ENCODE measurements at regions not wholly inside any gene's neighbourhood (a gene's known extent, or its start where the extent isn't known, plus 50 kb on each side); places are given as distances from the start of the nearest gene placed in this dataset.

DNA sequence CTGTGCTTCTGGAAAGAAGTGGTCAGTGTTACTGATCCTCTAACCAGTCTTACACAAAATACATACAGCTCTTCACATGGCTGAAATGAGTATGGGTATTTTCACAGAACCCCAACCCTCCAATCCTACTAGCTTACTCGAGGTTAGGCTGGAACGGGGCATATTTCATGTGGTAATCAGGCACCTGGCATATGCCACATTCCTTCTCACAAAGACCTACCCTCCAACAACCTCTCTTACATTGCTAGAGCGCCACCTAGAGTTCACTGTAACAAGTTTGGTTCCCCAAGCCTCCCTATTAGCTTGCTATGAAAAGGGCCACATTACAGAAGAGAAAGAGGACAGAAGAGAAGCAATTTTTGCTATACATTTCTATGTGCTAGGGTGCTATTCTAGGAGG is 597.3 kb downstream of the PRELID2 start:
- DNase-seq (ENCODE audit: low read depth, low spot score) = no peak
- ChIA-PET POLR2A (no interaction called here), CTCF (interaction anchor here (1.1 to 2.0 kb wide), 3 partner anchors 10 to 43 kb away, joined by 3 to 4 read pairs (median 3); no protein-coding TSS in a partner anchor)

DNA sequence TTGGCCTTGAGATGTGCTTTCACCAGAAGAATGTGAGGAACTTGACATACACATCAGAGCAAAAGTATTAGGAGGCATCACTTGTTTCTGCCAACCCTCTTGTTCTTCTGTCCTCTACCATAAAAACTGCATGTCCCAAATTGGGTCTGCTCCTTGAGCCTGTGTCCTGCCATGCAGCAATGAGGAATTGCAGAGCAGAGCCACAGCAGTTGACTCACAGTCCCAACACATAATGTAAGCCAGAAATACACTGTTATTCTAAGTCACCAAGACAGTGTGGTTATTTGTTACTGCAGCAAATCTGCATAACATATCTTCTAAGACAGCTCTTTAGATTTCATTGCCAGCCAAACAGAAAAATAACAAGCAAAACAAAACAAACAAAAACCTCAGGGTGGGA is 598.2 kb downstream of the PRELID2 start:
- ChIA-PET POLR2A (no interaction called here), CTCF (interaction anchor here (1.7 to 2.0 kb wide), 2 partner anchors 11 to 38 kb away, joined by 3 to 4 read pairs; no protein-coding TSS in a partner anchor)
- TF ChIP-seq, protein P1, sequence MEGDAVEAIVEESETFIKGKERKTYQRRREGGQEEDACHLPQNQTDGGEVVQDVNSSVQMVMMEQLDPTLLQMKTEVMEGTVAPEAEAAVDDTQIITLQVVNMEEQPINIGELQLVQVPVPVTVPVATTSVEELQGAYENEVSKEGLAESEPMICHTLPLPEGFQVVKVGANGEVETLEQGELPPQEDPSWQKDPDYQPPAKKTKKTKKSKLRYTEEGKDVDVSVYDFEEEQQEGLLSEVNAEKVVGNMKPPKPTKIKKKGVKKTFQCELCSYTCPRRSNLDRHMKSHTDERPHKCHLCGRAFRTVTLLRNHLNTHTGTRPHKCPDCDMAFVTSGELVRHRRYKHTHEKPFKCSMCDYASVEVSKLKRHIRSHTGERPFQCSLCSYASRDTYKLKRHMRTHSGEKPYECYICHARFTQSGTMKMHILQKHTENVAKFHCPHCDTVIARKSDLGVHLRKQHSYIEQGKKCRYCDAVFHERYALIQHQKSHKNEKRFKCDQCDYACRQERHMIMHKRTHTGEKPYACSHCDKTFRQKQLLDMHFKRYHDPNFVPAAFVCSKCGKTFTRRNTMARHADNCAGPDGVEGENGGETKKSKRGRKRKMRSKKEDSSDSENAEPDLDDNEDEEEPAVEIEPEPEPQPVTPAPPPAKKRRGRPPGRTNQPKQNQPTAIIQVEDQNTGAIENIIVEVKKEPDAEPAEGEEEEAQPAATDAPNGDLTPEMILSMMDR (IDR thresholded peaks at IDR 0.05; ENCODE audit: low read depth, low read length) = no peak
- Histone ChIP-seq H3K27ac (ENCODE audit: low read depth, low read length) (no peak overlapping the region), H3K27me3 (ENCODE audit: control insufficient read depth, insufficient read depth, low read length) (no peaks in the 10 kb centered on the region), H3K4me3 (ENCODE audit: low read depth, low read length) (no peak overlapping the region), H3K9me3 (ENCODE audit: control insufficient read depth, insufficient read depth, low read length) (no peaks in the 10 kb centered on the region)
- DNase-seq (ENCODE audit: low read depth, low spot score) = no peak

More for the DNA sequence above, 597.3 kb downstream of the PRELID2 start:
- TF ChIP-seq, protein P1 (IDR thresholded peaks at IDR 0.05; ENCODE audit: low read depth, low read length) = peak; percentile 27; the same call in 1 of the 2 replicates
- Histone ChIP-seq H3K9me3 (ENCODE audit: control insufficient read depth, insufficient read depth, low read length) (no peaks in the 10 kb centered on the region), H3K27me3 (ENCODE audit: control insufficient read depth, insufficient read depth, low read length) (no peaks in the 10 kb centered on the region), H3K4me3 (ENCODE audit: low read depth, low read length) (no peak overlapping the region), H3K27ac (ENCODE audit: low read depth, low read length) (no peak overlapping the region)

DNA sequence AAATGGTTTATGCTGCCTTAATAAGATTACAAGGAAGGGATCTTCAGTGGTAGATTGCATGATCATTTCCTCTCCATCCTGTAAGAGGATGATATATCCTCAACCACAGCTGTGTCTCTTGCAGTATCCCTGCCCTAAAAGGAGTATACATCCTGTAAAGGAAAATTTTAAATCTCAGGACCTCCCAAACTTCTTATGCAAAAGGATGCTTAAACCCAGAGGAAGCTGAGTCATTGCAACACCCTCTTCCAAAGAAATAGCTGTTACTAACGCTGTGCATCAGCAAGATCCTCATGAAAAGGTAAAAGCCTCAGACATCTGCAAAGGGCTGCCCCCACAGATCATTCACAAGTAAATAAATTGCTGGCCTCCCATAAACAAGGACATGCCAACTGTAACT is 599.0 kb downstream of the PRELID2 start:
- TF ChIP-seq, protein P1 (IDR thresholded peaks at IDR 0.05; ENCODE audit: low read depth, low read length) = no peak
- no peak overlapping the region for H3K4me3 ChIP-seq (ENCODE audit: low read depth, low read length)
- no peaks in the 10 kb centered on the region for H3K27me3 ChIP-seq (ENCODE audit: control insufficient read depth, insufficient read depth, low read length)
- no peak overlapping the region for H3K27ac ChIP-seq (ENCODE audit: low read depth, low read length)
- POLR2A ChIA-PET = no interaction called here
- CTCF ChIA-PET = no interaction called here
- peak; percentile 18 for DNase-seq (ENCODE audit: low read depth, low spot score)
- H3K9me3 ChIP-seq (ENCODE audit: control insufficient read depth, insufficient read depth, low read length) = no peaks in the 10 kb centered on the region

DNA sequence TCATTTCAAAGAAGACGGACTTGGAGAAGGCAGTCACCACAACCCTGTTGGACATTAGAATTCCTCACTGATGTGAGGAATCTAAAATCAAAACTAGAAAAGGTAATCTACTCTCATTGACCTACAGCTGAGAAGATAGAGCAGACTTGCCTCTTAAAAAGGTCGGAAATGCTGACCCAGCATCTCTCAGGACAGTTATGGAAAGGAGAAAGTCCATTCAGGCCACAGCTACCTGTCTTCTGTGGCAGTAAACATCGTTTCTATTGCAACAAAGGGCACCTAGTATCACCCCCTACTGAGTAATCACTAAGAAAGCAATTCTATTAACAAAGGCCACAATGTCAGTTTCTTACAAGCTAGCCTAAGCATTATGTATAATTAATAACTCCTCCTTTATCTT is 601.7 kb downstream of the PRELID2 start:
- CTCF ChIA-PET = no interaction called here
- H3K4me3 ChIP-seq (ENCODE audit: low read depth, low read length) = no peak overlapping the region
- H3K27ac ChIP-seq (ENCODE audit: low read depth, low read length) = no peak overlapping the region
- DNase-seq (ENCODE audit: low read depth, low spot score) = no peak
- H3K9me3 ChIP-seq (ENCODE audit: control insufficient read depth, insufficient read depth, low read length) = no peaks in the 10 kb centered on the region
- POLR2A ChIA-PET = no interaction called here
- TF ChIP-seq, protein P1 (IDR thresholded peaks at IDR 0.05; ENCODE audit: low read depth, low read length) = no peak
- H3K27me3 ChIP-seq (ENCODE audit: control insufficient read depth, insufficient read depth, low read length) = no peaks in the 10 kb centered on the region

DNA sequence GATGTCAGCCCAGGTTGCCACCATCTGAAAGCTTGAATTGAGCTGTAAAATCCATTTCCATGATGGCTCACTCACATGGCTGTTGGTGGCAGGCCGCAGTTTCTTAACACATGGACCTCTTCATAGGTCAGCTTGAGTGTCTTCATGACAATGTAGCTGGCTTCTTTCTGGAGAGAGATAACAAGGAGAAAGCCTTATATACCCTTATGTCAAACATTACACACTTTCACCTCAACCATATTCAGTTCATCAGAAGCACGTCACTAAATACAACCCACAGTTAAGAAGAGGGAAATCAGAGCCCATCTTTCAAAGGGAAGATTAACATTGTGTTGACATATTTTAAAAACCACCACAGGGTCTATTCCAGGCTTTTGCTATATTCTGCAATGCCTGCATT is 604.4 kb downstream of the PRELID2 start:
- TF ChIP-seq, protein P1 (IDR thresholded peaks at IDR 0.05; ENCODE audit: low read depth, low read length) = no peak
- Histone ChIP-seq H3K27me3 (ENCODE audit: control insufficient read depth, insufficient read depth, low read length) (no peaks in the 10 kb centered on the region), H3K27ac (ENCODE audit: low read depth, low read length) (no peak overlapping the region), H3K9me3 (ENCODE audit: control insufficient read depth, insufficient read depth, low read length) (no peaks in the 10 kb centered on the region), H3K4me3 (ENCODE audit: low read depth, low read length) (no peak overlapping the region)
- ChIA-PET CTCF (no interaction called here), POLR2A (no interaction called here)
- no peak for DNase-seq (ENCODE audit: low read depth, low spot score)

Measured in AG04450 (cell line).